ENCODE measurements at regions not wholly inside any gene's neighbourhood (a gene's known extent, or its start where the extent isn't known, plus 50 kb on each side); places are given as distances from the start of the nearest gene placed in this dataset.

DNA sequence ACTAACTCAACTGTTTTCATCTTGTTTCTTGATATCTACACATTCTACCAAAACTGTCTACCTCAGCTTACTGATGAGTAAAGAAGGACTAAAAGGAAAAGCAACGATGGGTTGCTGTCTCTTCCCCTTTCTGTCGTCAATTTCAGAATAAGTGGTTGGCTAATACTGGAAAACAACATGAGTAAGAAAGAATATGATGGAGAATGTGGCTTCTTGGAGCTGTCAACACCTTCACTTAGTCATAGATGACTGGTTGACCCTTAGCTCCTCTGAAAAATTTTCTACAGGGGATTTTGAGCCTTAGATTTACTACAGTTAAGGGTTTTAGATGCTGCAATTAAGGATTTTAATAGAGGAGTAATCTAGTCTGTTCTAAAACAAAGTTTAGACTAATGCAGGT is 797.9 kb downstream of the TLE4 start:
- TF ChIP-seq, protein P1, sequence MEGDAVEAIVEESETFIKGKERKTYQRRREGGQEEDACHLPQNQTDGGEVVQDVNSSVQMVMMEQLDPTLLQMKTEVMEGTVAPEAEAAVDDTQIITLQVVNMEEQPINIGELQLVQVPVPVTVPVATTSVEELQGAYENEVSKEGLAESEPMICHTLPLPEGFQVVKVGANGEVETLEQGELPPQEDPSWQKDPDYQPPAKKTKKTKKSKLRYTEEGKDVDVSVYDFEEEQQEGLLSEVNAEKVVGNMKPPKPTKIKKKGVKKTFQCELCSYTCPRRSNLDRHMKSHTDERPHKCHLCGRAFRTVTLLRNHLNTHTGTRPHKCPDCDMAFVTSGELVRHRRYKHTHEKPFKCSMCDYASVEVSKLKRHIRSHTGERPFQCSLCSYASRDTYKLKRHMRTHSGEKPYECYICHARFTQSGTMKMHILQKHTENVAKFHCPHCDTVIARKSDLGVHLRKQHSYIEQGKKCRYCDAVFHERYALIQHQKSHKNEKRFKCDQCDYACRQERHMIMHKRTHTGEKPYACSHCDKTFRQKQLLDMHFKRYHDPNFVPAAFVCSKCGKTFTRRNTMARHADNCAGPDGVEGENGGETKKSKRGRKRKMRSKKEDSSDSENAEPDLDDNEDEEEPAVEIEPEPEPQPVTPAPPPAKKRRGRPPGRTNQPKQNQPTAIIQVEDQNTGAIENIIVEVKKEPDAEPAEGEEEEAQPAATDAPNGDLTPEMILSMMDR (IDR thresholded peaks at IDR 0.05) = no peak
- TF ChIP-seq EP300 (IDR thresholded peaks at IDR 0.05) = no peak
